Lung (tissue), 12 donors: ENCODE measurements at regions not wholly inside any gene's neighbourhood (a gene's known extent, or its start where the extent isn't known, plus 50 kb on each side); places are given as distances from the start of the nearest gene placed in this dataset. TPM values are rescaled to one million over a fixed set of nuclear protein-coding genes. Genes with fewer than 3 reads are reported as not detected.

Experiments used
- ATAC-seq: fragments of 200-7000 bp; cut with Tn5 transposase; one replicate; pipeline ENCODE4 v1.9.1; 2020; ENCODE audit warnings: moderate number of reproducible peaks; ENCODE audit not compliant: insufficient read depth, low FRiP score
- DNase-seq, 3 donors: peaks; one replicate each; pipeline ENCODE4 v3.0.0-alpha.2; 2013 to 2017
- H3K27ac ChIP-seq, 2 donors: one replicate each; pipeline ENCODE4 v1.5.1; 2013; ENCODE audit warnings: mild to moderate bottlenecking in 2 of 2, moderate library complexity in 2 of 2, control low read depth in 1 of 2, inconsistent platforms in 1 of 2, low read depth in 1 of 2, low read length in 1 of 2
- H3K27me3 ChIP-seq, 3 donors: one replicate each; pipeline ENCODE4 v1.5.1; 2013; ENCODE audit warnings: low read length in 2 of 3; ENCODE audit not compliant: control insufficient read depth in 3 of 3, insufficient read depth in 3 of 3
- H3K36me3 ChIP-seq, 4 donors: one replicate each; pipeline ENCODE4 v1.5.1; 2013; ENCODE audit warnings: low read length in 4 of 4, mild to moderate bottlenecking in 1 of 4, moderate library complexity in 1 of 4; ENCODE audit not compliant: control insufficient read depth in 4 of 4, insufficient read depth in 4 of 4
- H3K4me1 ChIP-seq, 5 donors: one replicate each; pipeline ENCODE4 v1.5.1; 2013; ENCODE audit warnings: low read length in 5 of 5, mild to moderate bottlenecking in 2 of 5, moderate library complexity in 1 of 5; ENCODE audit not compliant: control insufficient read depth in 5 of 5, insufficient read depth in 5 of 5
- H3K4me3 ChIP-seq: one replicate; pipeline ENCODE4 v1.5.1; 2013; ENCODE audit warnings: mild to moderate bottlenecking, control low read depth, moderate library complexity
- H3K9ac ChIP-seq, 2 donors: one replicate each; pipeline ENCODE4 v1.5.1; 2013; ENCODE audit warnings: low read length in 2 of 2, control low read depth in 1 of 2; ENCODE audit not compliant: insufficient read depth in 1 of 2
- H3K9me3 ChIP-seq, 4 donors: one replicate each; pipeline ENCODE4 v1.5.1; 2013; ENCODE audit warnings: low read length in 3 of 4, mild to moderate bottlenecking in 1 of 4, moderate library complexity in 1 of 4; ENCODE audit not compliant: control insufficient read depth in 4 of 4, insufficient read depth in 3 of 4
- CTCF ChIP-seq: IDR thresholded peaks from 2 replicates; pipeline ENCODE4 v1.5.1; 2012; ENCODE audit warnings: mild to moderate bottlenecking; ENCODE audit errors: control extremely low read depth, extremely low read depth
- WGBS, 2 donors: extraction: QIAGEN DNeasy Blood & Tissue Kit; methylation state at CpG; one replicate each; pipeline ENCODE4 v1.1.7; 2013; 5-methylcytosine and 5-hydroxymethylcytosine counted together
- small RNA-seq: library from RNA; depleted of rRNA; stranded (forward); fragments of <200 nt; gene quantifications from one replicate; pipeline ENCODE3, GENCODE V24; 2014; ENCODE audit warnings: low replicate concordance
- donor health status: control.
- donor health status: control.
- donor health status: Bipolar disorder and iron deficiency.
- donor health status: healthy.
- donor health status: DM: yes; HTN: yes; CAD: no.

- 80 to 84% methylated on average over 5 of the region's 5 CpGs for WGBS, 2 donors
- ATAC-seq, result no peak
Observed at GRCh38 chr5:163387589-163388343, 49.6 kb upstream of the CCNG1 start.

More at GRCh38 chr5:163387589-163388343, 49.6 kb upstream of the CCNG1 start:
- no peak overlapping the region for H3K9ac ChIP-seq
- no peak overlapping the region for H3K4me3 ChIP-seq
- TF ChIP-seq CTCF, result no peak
- no peaks in the 10 kb centered on the region for H3K27me3 ChIP-seq
- DNase-seq, result no peak
- H3K36me3 ChIP-seq, result no peaks in the 10 kb centered on the region
- H3K9me3 ChIP-seq, result no peaks in the 10 kb centered on the region
- H3K4me1 ChIP-seq, result peaks cover 0 to 1% (median 0%) of the 10 kb centered on the region in 5 donors
- no peak overlapping the region for H3K27ac ChIP-seq

Small RNA genes in the stretch of these regions (small RNA-seq; reads per million reads assigned to genes)
- not detected for gene RNU6-164P
